Type B pancreatic cell (in vitro differentiated cells): ENCODE measurements at regions not wholly inside any gene's neighbourhood (a gene's known extent, or its start where the extent isn't known, plus 50 kb on each side); places are given as distances from the start of the nearest gene placed in this dataset.

Experiments
- DNase-seq: peaks from one replicate; pipeline ENCODE4 v3.0.0; 2021; ENCODE audit warnings: mixed read lengths; ENCODE audit not compliant: unreplicated experiment; ENCODE audit errors: extremely low spot score
- H3K27ac Mint-ChIP-seq: 2 replicates; pipeline ENCODE4 v1.8.0; 2021; ENCODE audit warnings: mild to moderate bottlenecking, mixed read lengths
- H3K27me3 Mint-ChIP-seq: 2 replicates; pipeline ENCODE4 v1.8.0; 2021; ENCODE audit warnings: mixed read lengths
- H3K36me3 Mint-ChIP-seq: 2 replicates; pipeline ENCODE4 v1.8.0; 2021; ENCODE audit warnings: mixed read lengths
- H3K4me1 Mint-ChIP-seq: one replicate; pipeline ENCODE4 v1.8.0; 2021; ENCODE audit warnings: mixed read lengths; ENCODE audit not compliant: unreplicated experiment
- H3K4me3 Mint-ChIP-seq: 2 replicates; pipeline ENCODE4 v1.8.0; 2021; ENCODE audit warnings: mild to moderate bottlenecking, mixed read lengths
- H3K9me3 Mint-ChIP-seq: 2 replicates; pipeline ENCODE4 v1.8.0; 2021; ENCODE audit warnings: mixed read lengths
- TF ChIP-seq, protein P1 (sequence below): fragments of 200-600 bp; sonication (generic); conservative IDR thresholded peaks from 2 replicates; pipeline ENCODE4 v1.5.0; 2021; ENCODE audit warnings: antibody characterized with exemption, mild to moderate bottlenecking

DNA sequence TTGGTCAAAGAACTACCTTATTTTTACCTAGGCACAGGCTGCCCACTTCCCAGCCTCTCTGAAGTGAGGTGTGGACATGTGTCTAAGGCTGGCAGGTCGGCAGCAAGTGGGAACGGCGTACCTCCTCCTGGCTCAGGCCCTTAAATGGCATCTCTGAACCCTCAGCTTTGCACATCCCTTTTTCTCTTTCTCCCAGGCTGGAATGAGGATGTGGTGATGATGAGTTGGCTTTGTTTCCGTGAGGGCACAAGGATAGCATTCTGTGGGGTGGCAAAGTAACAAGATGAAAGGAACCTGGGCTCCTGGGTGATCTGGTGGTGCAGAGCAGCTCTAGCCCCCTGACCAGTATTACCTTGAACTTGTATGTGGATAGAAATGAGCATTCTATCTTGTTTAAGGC lies 196.8 kb downstream of the REEP3 start:
- H3K4me3 Mint-ChIP-seq = no peak overlapping the region
- peaks cover 35% of the 10 kb centered on the region for H3K4me1 Mint-ChIP-seq

DNA sequence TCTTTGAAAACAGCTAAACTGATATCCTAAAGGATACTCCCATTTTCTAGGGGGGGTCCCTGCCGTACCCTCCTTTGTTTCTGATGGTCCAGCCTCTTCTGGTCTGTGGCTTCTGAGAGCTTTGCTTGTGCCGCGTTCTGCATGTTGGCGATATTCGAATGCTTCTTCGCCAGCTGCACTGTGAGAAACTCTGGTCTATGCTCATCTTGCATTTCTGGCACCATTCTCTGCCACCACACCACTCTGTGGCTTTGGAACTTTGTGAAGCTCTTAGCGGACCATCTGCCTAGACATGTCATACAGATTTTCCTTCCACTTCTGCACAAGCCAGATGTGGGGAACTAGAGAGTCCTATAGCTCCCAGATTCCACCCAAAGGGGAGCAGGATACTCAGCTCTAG lies 197.2 kb downstream of the REEP3 start:
- Mint-ChIP-seq H3K27me3 (peaks cover 11% of the 10 kb centered on the region), H3K27ac (peak overlapping the region; percentile 18), H3K36me3 (no peaks in the 10 kb centered on the region), H3K9me3 (no peaks in the 10 kb centered on the region), H3K4me3 (no peak overlapping the region), H3K4me1 (peaks cover 31% of the 10 kb centered on the region)
- TF ChIP-seq, protein P1, sequence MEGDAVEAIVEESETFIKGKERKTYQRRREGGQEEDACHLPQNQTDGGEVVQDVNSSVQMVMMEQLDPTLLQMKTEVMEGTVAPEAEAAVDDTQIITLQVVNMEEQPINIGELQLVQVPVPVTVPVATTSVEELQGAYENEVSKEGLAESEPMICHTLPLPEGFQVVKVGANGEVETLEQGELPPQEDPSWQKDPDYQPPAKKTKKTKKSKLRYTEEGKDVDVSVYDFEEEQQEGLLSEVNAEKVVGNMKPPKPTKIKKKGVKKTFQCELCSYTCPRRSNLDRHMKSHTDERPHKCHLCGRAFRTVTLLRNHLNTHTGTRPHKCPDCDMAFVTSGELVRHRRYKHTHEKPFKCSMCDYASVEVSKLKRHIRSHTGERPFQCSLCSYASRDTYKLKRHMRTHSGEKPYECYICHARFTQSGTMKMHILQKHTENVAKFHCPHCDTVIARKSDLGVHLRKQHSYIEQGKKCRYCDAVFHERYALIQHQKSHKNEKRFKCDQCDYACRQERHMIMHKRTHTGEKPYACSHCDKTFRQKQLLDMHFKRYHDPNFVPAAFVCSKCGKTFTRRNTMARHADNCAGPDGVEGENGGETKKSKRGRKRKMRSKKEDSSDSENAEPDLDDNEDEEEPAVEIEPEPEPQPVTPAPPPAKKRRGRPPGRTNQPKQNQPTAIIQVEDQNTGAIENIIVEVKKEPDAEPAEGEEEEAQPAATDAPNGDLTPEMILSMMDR = no peak
- DNase-seq = no peak

More for the DNA sequence above, 196.8 kb downstream of the REEP3 start:
- H3K36me3 Mint-ChIP-seq = no peaks in the 10 kb centered on the region
- no peak for DNase-seq
- H3K27ac Mint-ChIP-seq = no peak overlapping the region
- TF ChIP-seq, protein P1 = no peak
- H3K9me3 Mint-ChIP-seq = no peaks in the 10 kb centered on the region
- peaks cover 14% of the 10 kb centered on the region for H3K27me3 Mint-ChIP-seq

DNA sequence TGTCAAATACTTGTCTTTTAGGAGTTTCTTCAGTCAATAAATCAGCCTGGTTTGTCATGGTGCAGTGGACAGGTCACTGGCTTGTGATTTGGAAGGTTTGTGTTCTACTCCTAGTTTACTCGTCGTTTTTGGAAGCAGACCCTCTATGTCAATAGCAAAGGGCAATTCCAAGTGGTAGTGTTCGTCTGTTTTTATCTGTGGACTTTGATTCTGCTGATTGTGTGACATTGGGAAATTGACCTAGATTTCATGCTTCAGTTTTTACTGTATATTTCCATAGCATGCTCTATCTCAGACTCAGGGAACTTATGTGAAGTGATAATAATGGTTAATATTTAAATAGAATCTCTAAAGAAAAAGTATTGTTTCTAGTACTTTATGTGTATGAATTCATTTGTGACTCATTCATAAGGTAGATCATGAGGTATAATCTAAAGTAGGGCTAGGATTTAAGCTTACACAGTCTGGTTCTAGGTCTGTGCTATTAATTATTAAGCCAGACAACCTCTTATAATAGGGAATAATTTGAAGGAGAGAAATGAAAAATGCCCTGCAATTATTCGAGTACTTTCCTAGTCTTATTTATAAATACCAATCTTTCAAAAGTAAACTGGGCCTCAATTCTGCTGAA lies 198.1 kb downstream of the REEP3 start:
- Mint-ChIP-seq H3K27ac (peak overlapping the region; percentile 18), H3K36me3 (no peaks in the 10 kb centered on the region), H3K27me3 (peaks cover 11% of the 10 kb centered on the region), H3K4me3 (no peak overlapping the region), H3K9me3 (no peaks in the 10 kb centered on the region), H3K4me1 (peaks cover 25% of the 10 kb centered on the region)
- DNase-seq = no peak
- TF ChIP-seq, protein P1 = no peak

DNA sequence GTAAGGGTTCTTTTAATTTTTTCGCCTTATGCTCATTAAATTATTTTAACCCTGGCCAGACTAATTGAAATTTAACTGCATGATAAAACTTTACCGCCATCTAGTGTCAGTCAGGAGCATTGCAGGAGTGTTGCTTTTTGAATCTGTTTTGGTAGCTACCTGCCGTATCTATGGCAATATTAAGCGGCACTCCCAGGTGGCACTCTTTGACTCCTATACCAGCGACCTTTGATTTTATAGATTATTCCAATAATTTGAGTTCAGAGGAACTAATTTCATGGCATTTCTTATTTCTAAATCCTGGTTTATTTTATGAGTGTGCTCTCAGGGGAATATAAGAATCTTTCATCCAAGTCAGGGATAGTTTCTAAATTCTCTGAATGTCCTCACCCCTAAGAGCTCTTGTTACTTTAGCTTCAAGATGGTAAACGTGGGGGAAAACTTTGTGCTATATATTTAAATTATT lies 198.9 kb downstream of the REEP3 start:
- no peak for DNase-seq
- Mint-ChIP-seq H3K4me1 (peaks cover 25% of the 10 kb centered on the region), H3K27ac (no peak overlapping the region), H3K36me3 (no peaks in the 10 kb centered on the region), H3K9me3 (no peaks in the 10 kb centered on the region), H3K27me3 (peaks cover 8% of the 10 kb centered on the region), H3K4me3 (no peak overlapping the region)
- TF ChIP-seq, protein P1 = peak; percentile 98

DNA sequence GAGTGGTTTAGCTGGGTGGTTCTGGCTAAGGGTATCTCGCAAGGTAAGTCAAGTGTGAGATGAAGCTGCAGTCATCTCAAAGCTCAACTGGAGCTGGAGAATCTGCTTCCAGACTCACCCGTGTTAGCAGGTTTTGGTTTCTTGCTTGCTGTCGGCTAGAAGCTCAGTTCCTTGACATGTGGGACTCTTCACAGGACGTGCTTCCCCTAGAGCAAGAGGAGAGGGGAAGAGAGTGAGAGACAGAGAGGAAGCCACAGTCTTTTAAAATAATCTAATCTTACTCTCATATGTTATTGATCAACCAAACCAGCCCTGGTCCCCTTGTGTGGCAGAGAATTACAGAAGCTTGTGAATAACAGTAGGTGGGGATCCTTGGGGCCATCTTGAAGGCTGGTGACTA lies 199.5 kb downstream of the REEP3 start:
- Mint-ChIP-seq H3K27ac (no peak overlapping the region), H3K9me3 (no peaks in the 10 kb centered on the region), H3K4me1 (peaks cover 25% of the 10 kb centered on the region), H3K27me3 (peaks cover 8% of the 10 kb centered on the region), H3K36me3 (no peaks in the 10 kb centered on the region), H3K4me3 (no peak overlapping the region)
- DNase-seq = no peak
- TF ChIP-seq, protein P1 = no peak
